HCT116 (cell line): ENCODE measurements at regions not wholly inside any gene's neighbourhood (a gene's known extent, or its start where the extent isn't known, plus 50 kb on each side); places are given as distances from the start of the nearest gene placed in this dataset.

ENCODE experiments used
- ATAC-seq: fragments of 200-7000 bp; cut with Tn5 transposase; 2 replicates; pipeline ENCODE4 v1.9.1; 2020; ENCODE audit warnings: mild to moderate bottlenecking, moderate library complexity
- BruUV-seq: library from RNA; stranded (reverse); fragments of 400-500 nt; replicated peaks from 2 replicates; lab custom pipeline; 2021; lab: Mats Ljungman, UMichigan
- CTCF ChIA-PET: fragments of 300-600 bp; sonication (Branson Sonifier 250); formaldehyde crosslinking; loops from one replicate; lab custom pipeline; 2021; ENCODE audit warnings: antibody characterized with exemption; lab: Charles Lee
- POLR2A ChIA-PET: fragments of 300-600, 350-600 bp; sonication (Branson Sonifier 250); formaldehyde crosslinking; loops from one replicate; lab custom pipeline; 2021; ENCODE audit warnings: antibody characterized with exemption; lab: Charles Lee
- RAD21 ChIA-PET, 2 experiments: fragments of 300-600 bp; sonication (Branson Sonifier 250); formaldehyde crosslinking; loops; one replicate each; lab custom pipeline; 2023; ENCODE audit warnings: low total read pairs in 2 of 2; ENCODE audit not compliant: uncharacterized antibody in 2 of 2, unreplicated experiment in 2 of 2, low non-redundant PET in 1 of 2; lab: Charles Lee
- DNase-seq: peaks from one replicate; pipeline ENCODE4 v3.0.0-alpha.2; 2010; ENCODE audit warnings: low read depth, low spot score
- H2AFZ ChIP-seq: fragments of 200-600 bp; shearing (Covaris generic), sonication (generic); 2 replicates; pipeline ENCODE4 v1.6.1; 2017; ENCODE audit warnings: low read depth, mixed run types, mixed read lengths, antibody characterized with exemption, low read length; ENCODE audit not compliant: poor library complexity, severe bottlenecking
- H3K27ac ChIP-seq: 2 replicates; pipeline ENCODE4 v1.5.1; 2012; ENCODE audit warnings: low read depth, low read length
- H3K27me3 ChIP-seq: fragments of 200-600 bp; sonication (generic); 2 replicates; pipeline ENCODE4 v1.6.1; 2016; ENCODE audit warnings: mixed run types, low read length, mixed read lengths; ENCODE audit not compliant: insufficient read depth
- H3K36me3 ChIP-seq, 2 experiments: fragments of 200-500 bp in 1 of 2; fragments of 200-600 bp in 1 of 2; sonication (Bioruptor generic) in 1 of 2; sonication (generic) in 1 of 2; 2 replicates each; pipeline versions ENCODE4 v1.5.1 to v1.6.1; 2014 to 2016; ENCODE audit warnings: low read length in 2 of 2, inconsistent platforms in 1 of 2, mixed read lengths in 1 of 2, mixed run types in 1 of 2; ENCODE audit not compliant: insufficient read depth in 2 of 2, control insufficient read depth in 1 of 2
- H3K4me1 ChIP-seq, 2 experiments: fragments of 200-600 bp in 1 of 2; sonication (generic) in 1 of 2; 2 replicates each; pipeline versions ENCODE4 v1.5.1 to v1.6.1; 2012 to 2017; ENCODE audit warnings: low read length in 2 of 2, inconsistent platforms in 1 of 2, mild to moderate bottlenecking in 1 of 2, mixed read lengths in 1 of 2, mixed run types in 1 of 2, moderate library complexity in 1 of 2; ENCODE audit not compliant: insufficient read depth in 2 of 2, control insufficient read depth in 1 of 2
- H3K4me2 ChIP-seq: fragments of 200-600 bp; sonication (generic); 2 replicates; pipeline ENCODE4 v1.6.1; 2017; ENCODE audit warnings: mixed run types, low read length, mixed read lengths
- H3K4me3 ChIP-seq, 2 experiments: fragments of 200-600 bp in 1 of 2; sonication (generic) in 1 of 2; replicated peaks in 1 of 2; 2 replicates each; pipeline ENCODE4 v1.5.1; 2011 to 2016; ENCODE audit warnings: low read length in 2 of 2, control low read depth in 1 of 2, low read depth in 1 of 2, mild to moderate bottlenecking in 1 of 2, mixed read lengths in 1 of 2, mixed run types in 1 of 2
- H3K79me2 ChIP-seq: fragments of 200-600 bp; sonication (generic); 2 replicates; pipeline ENCODE4 v1.6.1; 2017; ENCODE audit warnings: mild to moderate bottlenecking, mixed run types, low read length, moderate library complexity, mixed read lengths; ENCODE audit not compliant: insufficient read depth
- H3K9ac ChIP-seq: fragments of 200-600 bp; sonication (generic); 2 replicates; pipeline ENCODE4 v1.6.1; 2016; ENCODE audit warnings: low read length, mixed read lengths
- H3K9me2 ChIP-seq: fragments of 200-600 bp; sonication (generic), shearing (Covaris generic); 2 replicates; pipeline ENCODE4 v1.6.1; 2017; ENCODE audit warnings: mixed run types, mild to moderate bottlenecking, moderate library complexity; ENCODE audit not compliant: insufficient read depth
- H3K9me3 ChIP-seq, 2 experiments: fragments of 200-500 bp in 1 of 2; fragments of 200-600 bp in 1 of 2; sonication (Bioruptor generic) in 1 of 2; sonication (generic) in 1 of 2; 2 replicates each; pipeline ENCODE4 v1.6.1; 2014 to 2017; ENCODE audit warnings: low read length in 2 of 2, mixed read lengths in 2 of 2, inconsistent platforms in 1 of 2, low read depth in 1 of 2, mild to moderate bottlenecking in 1 of 2, mixed run types in 1 of 2, moderate library complexity in 1 of 2; ENCODE audit not compliant: control insufficient read depth in 1 of 2, insufficient read depth in 1 of 2
- H4K20me1 ChIP-seq: fragments of 200-600 bp; sonication (generic), shearing (Covaris generic); 2 replicates; pipeline ENCODE4 v1.6.1; 2017; ENCODE audit warnings: mixed run types, mild to moderate bottlenecking, moderate library complexity; ENCODE audit not compliant: insufficient read depth
- ATF3 ChIP-seq: IDR thresholded peaks from 2 replicates; pipeline ENCODE4 v1.6.1; 2012
- CBX3 ChIP-seq: IDR thresholded peaks from 2 replicates; pipeline ENCODE4 v1.6.1; 2012; ENCODE audit warnings: low read depth
- CEBPB ChIP-seq: IDR thresholded peaks from 2 replicates; pipeline ENCODE4 v1.6.1; 2012; ENCODE audit warnings: low read depth
- CTCF ChIP-seq, 3 experiments: fragments of 200-600 bp in 1 of 3; sonication (generic) in 1 of 3; IDR thresholded peaks in 2 of 3; conservative IDR thresholded peaks in 1 of 3; 2 replicates each; pipeline ENCODE4 v1.5.1; 2012 to 2017; ENCODE audit warnings: low read depth in 2 of 3, low read length in 2 of 3, antibody characterized with exemption in 1 of 3, borderline replicate concordance in 1 of 3, control low read depth in 1 of 3, mild to moderate bottlenecking in 1 of 3, mixed read lengths in 1 of 3, mixed run types in 1 of 3, moderate library complexity in 1 of 3; ENCODE audit not compliant: insufficient read depth in 1 of 3
- EGR1 ChIP-seq: IDR thresholded peaks from 2 replicates; pipeline ENCODE4 v1.6.1; 2012; ENCODE audit warnings: low read depth
- EZH2phosphoT487 ChIP-seq: fragments of 200-600 bp; IDR thresholded peaks from 2 replicates; pipeline ENCODE4 v1.6.1; 2018; ENCODE audit warnings: antibody characterized with exemption, borderline replicate concordance
- RAD21 ChIP-seq: IDR thresholded peaks from 2 replicates; pipeline ENCODE4 v1.6.1; 2012; ENCODE audit warnings: low read depth, mild to moderate bottlenecking
- REST ChIP-seq: IDR thresholded peaks from 2 replicates; pipeline ENCODE4 v1.6.1; 2012; ENCODE audit warnings: low read depth
- SIN3A ChIP-seq: IDR thresholded peaks from 2 replicates; pipeline ENCODE4 v1.6.1; 2012; ENCODE audit warnings: low read depth
- TCF7L2 ChIP-seq: IDR thresholded peaks from 2 replicates; pipeline ENCODE4 v1.7.0; 2011; ENCODE audit warnings: borderline replicate concordance, inconsistent platforms; ENCODE audit not compliant: insufficient read depth, insufficient read length; ENCODE audit errors: extremely low read depth
- YY1 ChIP-seq: IDR thresholded peaks from 2 replicates; pipeline ENCODE4 v1.6.1; 2011; ENCODE audit warnings: low read length, low read depth, moderate library complexity, mild to moderate bottlenecking; ENCODE audit not compliant: insufficient replicate concordance; ENCODE audit errors: extremely low read depth
- ZFX ChIP-seq: fragments of 450-650 bp; IDR thresholded peaks from 2 replicates; pipeline ENCODE4 v1.6.1; 2017
- ZNF274 ChIP-seq: fragments of 200-500 bp; sonication (Bioruptor generic); IDR thresholded peaks from 2 replicates; pipeline ENCODE4 v1.6.1; 2014; ENCODE audit warnings: mild to moderate bottlenecking, low read depth, low read length, inconsistent platforms
- intact Hi-C: fragments of 100-400 bp; cut with micrococcal nuclease; formaldehyde crosslinking; loops from 2 replicates; pipeline ENCODE4 v1.10.0; 2022
- TF ChIP-seq, protein P1 (sequence below): IDR thresholded peaks from 2 replicates; pipeline ENCODE4 v1.6.1; 2012

GRCh38 chr9:2531481-2531880 is 90.1 kb upstream of the VLDLR start:
- Histone ChIP-seq H3K9me3 (no peaks in the 10 kb centered on the region), H3K4me3 (no peak overlapping the region)
- intact Hi-C loops = no loop called here
- ATAC-seq = no peak
- POLR2A ChIA-PET = no interaction called here
- TF ChIP-seq ZFX (no peak), ATF3 (no peak), SIN3A (no peak), ZNF274 (no peak), YY1 (no peak), EZH2phosphoT487 (no peak), REST (no peak), CTCF (IDR thresholded peaks at IDR 0.05 in 2 of 3, conservative IDR thresholded peaks at IDR 0.05 in 1 of 3; ENCODE audit: borderline replicate concordance in 1 of 3, insufficient read depth in 1 of 3, low read depth in 2 of 3, low read length in 2 of 3) (no peak), TCF7L2 (no peak), RAD21 (no peak), CEBPB (no peak), EGR1 (no peak), CBX3 (no peak)
- TF ChIP-seq, protein P1, sequence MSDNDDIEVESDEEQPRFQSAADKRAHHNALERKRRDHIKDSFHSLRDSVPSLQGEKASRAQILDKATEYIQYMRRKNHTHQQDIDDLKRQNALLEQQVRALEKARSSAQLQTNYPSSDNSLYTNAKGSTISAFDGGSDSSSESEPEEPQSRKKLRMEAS = no peak
- TF ChIP-seq, all 23 proteins: peak for 0
- Histone ChIP-seq H3K27me3 (no peaks in the 10 kb centered on the region), H3K27ac (no peak overlapping the region), H3K9me2 (no peaks in the 10 kb centered on the region), H3K36me3 (no peaks in the 10 kb centered on the region), H3K9ac (no peak overlapping the region), H3K4me2 (no peak overlapping the region), H3K79me2 (no peaks in the 10 kb centered on the region), H2AFZ (no peak overlapping the region), H4K20me1 (no peaks in the 10 kb centered on the region), H3K4me1 (no peaks in the 10 kb centered on the region)
- ChIA-PET CTCF (no interaction called here), RAD21 (no interaction called here)
- DNase-seq = no peak
- BruUV-seq = no TSS peak
